ENCODE measurements at regions not wholly inside any gene's neighbourhood (a gene's known extent, or its start where the extent isn't known, plus 50 kb on each side); places are given as distances from the start of the nearest gene placed in this dataset.

GRCh38 chr1:68805097-68805641 is 308.3 kb upstream of the DEPDC1 start:
- WGBS, 2 donors, result 81 to 89% methylated on average over 2 of the region's 2 CpGs
- ATAC-seq (ENCODE audit: low FRiP score in 2 of 2) (no peak), DNase-seq (no peak)

GRCh38 chr1:68808351-68808750 is 311.5 kb upstream of the DEPDC1 start:
- Histone ChIP-seq H3K4me3 (no peak overlapping the region), H3K36me3 (no peaks in the 10 kb centered on the region), H3K27ac (no peak overlapping the region), H3K4me1 (no peaks in the 10 kb centered on the region), H3K9me3 (no peaks in the 10 kb centered on the region), H3K27me3 (no peaks in the 10 kb centered on the region)
- TF ChIP-seq EP300 (IDR thresholded peaks at IDR 0.05) (no peak), POLR2AphosphoS5 (IDR thresholded peaks at IDR 0.05) (no peak), POLR2A (IDR thresholded peaks at IDR 0.05) (no peak)
- TF ChIP-seq, protein P1, sequence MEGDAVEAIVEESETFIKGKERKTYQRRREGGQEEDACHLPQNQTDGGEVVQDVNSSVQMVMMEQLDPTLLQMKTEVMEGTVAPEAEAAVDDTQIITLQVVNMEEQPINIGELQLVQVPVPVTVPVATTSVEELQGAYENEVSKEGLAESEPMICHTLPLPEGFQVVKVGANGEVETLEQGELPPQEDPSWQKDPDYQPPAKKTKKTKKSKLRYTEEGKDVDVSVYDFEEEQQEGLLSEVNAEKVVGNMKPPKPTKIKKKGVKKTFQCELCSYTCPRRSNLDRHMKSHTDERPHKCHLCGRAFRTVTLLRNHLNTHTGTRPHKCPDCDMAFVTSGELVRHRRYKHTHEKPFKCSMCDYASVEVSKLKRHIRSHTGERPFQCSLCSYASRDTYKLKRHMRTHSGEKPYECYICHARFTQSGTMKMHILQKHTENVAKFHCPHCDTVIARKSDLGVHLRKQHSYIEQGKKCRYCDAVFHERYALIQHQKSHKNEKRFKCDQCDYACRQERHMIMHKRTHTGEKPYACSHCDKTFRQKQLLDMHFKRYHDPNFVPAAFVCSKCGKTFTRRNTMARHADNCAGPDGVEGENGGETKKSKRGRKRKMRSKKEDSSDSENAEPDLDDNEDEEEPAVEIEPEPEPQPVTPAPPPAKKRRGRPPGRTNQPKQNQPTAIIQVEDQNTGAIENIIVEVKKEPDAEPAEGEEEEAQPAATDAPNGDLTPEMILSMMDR (IDR thresholded peaks at IDR 0.05), result no peak
- DNase-seq (no peak), ATAC-seq (ENCODE audit: low FRiP score in 2 of 2) (no peak)
- 29 to 44% methylated on average over 1 of the region's 1 CpG for WGBS, 2 donors

More at GRCh38 chr1:68805097-68805641, 308.3 kb upstream of the DEPDC1 start:
- no peak for TF ChIP-seq EP300 (IDR thresholded peaks at IDR 0.05)
- TF ChIP-seq POLR2AphosphoS5 (IDR thresholded peaks at IDR 0.05), result no peak
- TF ChIP-seq, protein P1 (IDR thresholded peaks at IDR 0.05), result no peak
- TF ChIP-seq POLR2A (IDR thresholded peaks at IDR 0.05), result no peak
- Histone ChIP-seq H3K4me3 (no peak overlapping the region), H3K27ac (no peak overlapping the region), H3K9me3 (no peaks in the 10 kb centered on the region), H3K27me3 (no peaks in the 10 kb centered on the region), H3K4me1 (no peaks in the 10 kb centered on the region), H3K36me3 (no peaks in the 10 kb centered on the region)

GRCh38 chr1:68811806-68812205 is 314.9 kb upstream of the DEPDC1 start:
- H3K36me3 ChIP-seq, result no peaks in the 10 kb centered on the region
- no peak for TF ChIP-seq POLR2AphosphoS5 (IDR thresholded peaks at IDR 0.05)
- no peak for TF ChIP-seq POLR2A (IDR thresholded peaks at IDR 0.05)
- TF ChIP-seq EP300 (IDR thresholded peaks at IDR 0.05), result no peak
- TF ChIP-seq, protein P1 (IDR thresholded peaks at IDR 0.05), result no peak
- H3K27me3 ChIP-seq, result no peaks in the 10 kb centered on the region
- H3K4me3 ChIP-seq, result no peak overlapping the region
- H3K4me1 ChIP-seq, result no peaks in the 10 kb centered on the region
- no peak overlapping the region for H3K27ac ChIP-seq
- no peak for ATAC-seq (ENCODE audit: low FRiP score in 2 of 2)
- DNase-seq, result no peak
- H3K9me3 ChIP-seq, result no peaks in the 10 kb centered on the region
- 81 to 85% methylated on average over 5 of the region's 5 CpGs for WGBS, 2 donors

GRCh38 chr1:68812333-68812732 is 315.5 kb upstream of the DEPDC1 start:
- TF ChIP-seq, protein P1 (IDR thresholded peaks at IDR 0.05), result no peak
- TF ChIP-seq EP300 (IDR thresholded peaks at IDR 0.05) (no peak), POLR2A (IDR thresholded peaks at IDR 0.05) (no peak), POLR2AphosphoS5 (IDR thresholded peaks at IDR 0.05) (no peak)
- WGBS, 2 donors, result 76 to 82% methylated on average over 1 of the region's 1 CpG
- no peak overlapping the region for H3K4me3 ChIP-seq
- no peaks in the 10 kb centered on the region for H3K36me3 ChIP-seq
- no peaks in the 10 kb centered on the region for H3K27me3 ChIP-seq
- no peak overlapping the region for H3K27ac ChIP-seq
- ATAC-seq (ENCODE audit: low FRiP score in 2 of 2), result no peak
- H3K9me3 ChIP-seq, result no peaks in the 10 kb centered on the region
- DNase-seq, result no peak
- no peaks in the 10 kb centered on the region for H3K4me1 ChIP-seq

DNA sequence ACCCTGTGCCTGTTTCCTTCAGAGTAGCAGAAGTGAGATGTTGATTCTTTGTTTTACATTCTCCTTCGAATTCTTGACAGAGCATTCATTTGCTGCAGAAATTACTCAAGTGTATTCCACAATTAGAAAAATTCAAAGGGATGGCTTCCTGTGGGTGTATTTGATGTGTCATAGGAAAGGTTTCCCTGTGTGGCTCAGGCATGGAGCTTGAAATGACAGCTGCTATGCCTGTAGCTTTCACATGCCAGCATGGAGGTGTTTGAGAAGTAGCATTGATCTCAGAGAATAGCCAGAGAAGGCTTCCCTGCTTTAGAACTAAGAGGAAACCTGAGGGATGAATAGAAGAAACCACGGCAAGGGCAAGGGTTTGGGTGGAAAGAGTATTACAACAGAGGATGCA is 317.2 kb upstream of the DEPDC1 start:
- no peaks in the 10 kb centered on the region for H3K4me1 ChIP-seq
- 59 to 64% methylated on average over 2 of the region's 2 CpGs for whole genome bisulfite sequencing, 2 donors
- H3K36me3 ChIP-seq, result no peaks in the 10 kb centered on the region
- no peak overlapping the region for H3K27ac ChIP-seq
- no peaks in the 10 kb centered on the region for H3K27me3 ChIP-seq
- DNase-seq, result no peak
- ATAC-seq (ENCODE audit: low FRiP score in 2 of 2), result no peak
- no peak overlapping the region for H3K4me3 ChIP-seq
- TF ChIP-seq, protein P1 (IDR thresholded peaks at IDR 0.05), result no peak
- TF ChIP-seq POLR2A (IDR thresholded peaks at IDR 0.05) (no peak), POLR2AphosphoS5 (IDR thresholded peaks at IDR 0.05) (no peak), EP300 (IDR thresholded peaks at IDR 0.05) (no peak)
- no peaks in the 10 kb centered on the region for H3K9me3 ChIP-seq
